HG03060 (cell line): ENCODE measurements at regions not wholly inside any gene's neighbourhood (a gene's known extent, or its start where the extent isn't known, plus 50 kb on each side); places are given as distances from the start of the nearest gene placed in this dataset.
"Not testable (repeated sequence)": the region's sequence is repeated elsewhere in the genome, so short reads cannot be mapped to it uniquely, and the experiment has no call there.

Experiments
- ATAC-seq: cut with Tn5 transposase; IDR thresholded peaks from one replicate; pipeline ENCODE4 v1.9.1; 2021; ENCODE audit warnings: low read depth, moderate number of reproducible peaks; ENCODE audit not compliant: unreplicated experiment

GRCh38 chr4:155592179-155592937, 74.3 kb upstream of the GUCY1A1 start:
- no peak for ATAC-seq

- no peak for ATAC-seq
These were observed 74.9 kb upstream of the GUCY1A1 start for GRCh38 chr4:155591738-155592143.

- ATAC-seq, result no peak
These were observed 75.7 kb upstream of the GUCY1A1 start for GRCh38 chr4:155590796-155591585.

GRCh38 chr4:155588437-155588836, 78.2 kb upstream of the GUCY1A1 start:
- no peak for ATAC-seq

GRCh38 chr4:155587766-155588165, 78.9 kb upstream of the GUCY1A1 start:
- ATAC-seq, result no peak

- no peak for ATAC-seq
These were observed 83.6 kb upstream of the GUCY1A1 start for GRCh38 chr4:155582971-155583437.

GRCh38 chr4:155582041-155582440, 84.6 kb upstream of the GUCY1A1 start:
- ATAC-seq, result no peak

GRCh38 chr4:155578726-155579370, 87.8 kb upstream of the GUCY1A1 start:
- no peak for ATAC-seq

GRCh38 chr4:155578219-155578618, 88.4 kb upstream of the GUCY1A1 start:
- no peak for ATAC-seq

GRCh38 chr4:155574329-155574728, 92.3 kb upstream of the GUCY1A1 start:
- ATAC-seq, result not testable (repeated sequence)

GRCh38 chr4:155573126-155573525, 93.5 kb upstream of the GUCY1A1 start:
- ATAC-seq, result no peak

- ATAC-seq, result no peak
These were observed 94.4 kb upstream of the GUCY1A1 start for GRCh38 chr4:155572106-155572703.

- no peak for ATAC-seq
These were observed 95.3 kb upstream of the GUCY1A1 start for GRCh38 chr4:155571184-155571944.

- ATAC-seq, result no peak
These were observed 96.0 kb upstream of the GUCY1A1 start for GRCh38 chr4:155570661-155571060.

- no peak for ATAC-seq
These were observed 96.6 kb upstream of the GUCY1A1 start for GRCh38 chr4:155569960-155570515.

- no peak for ATAC-seq
These were observed 97.2 kb upstream of the GUCY1A1 start for GRCh38 chr4:155569471-155569870.

- ATAC-seq, result no peak
These were observed 97.9 kb upstream of the GUCY1A1 start for GRCh38 chr4:155568641-155569220.

GRCh38 chr4:155566354-155566753, 100.3 kb upstream of the GUCY1A1 start:
- ATAC-seq, result no peak

- ATAC-seq, result no peak
These were observed 100.9 kb upstream of the GUCY1A1 start for GRCh38 chr4:155565776-155566175.
